Keratinocyte (primary cell): ENCODE measurements at regions not wholly inside any gene's neighbourhood (a gene's known extent, or its start where the extent isn't known, plus 50 kb on each side); places are given as distances from the start of the nearest gene placed in this dataset.

Experiments
- DNase-seq: peaks from one replicate; pipeline ENCODE4 v3.0.0-alpha.2; 2011; ENCODE audit warnings: low read depth, missing footprints, low spot score
- FAIRE-seq: peaks from 2 replicates; lab custom pipeline; 2011; peaks lifted over from hg19 to GRCh38; lab: Jason Lieb, UNC
- H2AFZ ChIP-seq: 2 replicates; pipeline ENCODE4 v1.6.0; 2012; ENCODE audit warnings: low read length, control low read depth, inconsistent platforms; ENCODE audit not compliant: control insufficient read depth
- H3K27ac ChIP-seq: 2 replicates; pipeline ENCODE4 v1.5.1; 2011; ENCODE audit warnings: low read length; ENCODE audit not compliant: control insufficient read depth, insufficient read depth
- H3K27me3 ChIP-seq: 3 replicates; pipeline ENCODE4 v1.6.0; 2011; ENCODE audit warnings: low read length; ENCODE audit not compliant: control insufficient read depth, insufficient read depth; ENCODE audit errors: extremely low read depth
- H3K36me3 ChIP-seq, 2 experiments: 2 replicates in 1 of 2; 3 replicates in 1 of 2; pipeline ENCODE4 v1.5.1; 2011; ENCODE audit warnings: low read length in 2 of 2, mild to moderate bottlenecking in 1 of 2; ENCODE audit not compliant: control insufficient read depth in 2 of 2, insufficient read depth in 2 of 2; ENCODE audit errors: extremely low read depth in 1 of 2
- H3K4me1 ChIP-seq: 3 replicates; pipeline ENCODE4 v1.5.1; 2011; ENCODE audit warnings: low read length; ENCODE audit not compliant: control insufficient read depth, insufficient read depth; ENCODE audit errors: extremely low read depth
- H3K4me2 ChIP-seq: 3 replicates; pipeline ENCODE4 v1.6.0; 2011; ENCODE audit warnings: low read depth, low read length; ENCODE audit not compliant: control insufficient read depth, insufficient read depth; ENCODE audit errors: extremely low read depth
- H3K4me3 ChIP-seq, 3 experiments: fragments of 200-600 bp in 1 of 3; sonication (generic) in 1 of 3; 2 replicates in 2 of 3; 3 replicates in 1 of 3; pipeline ENCODE4 v1.5.1; 2011 to 2016; ENCODE audit warnings: low read length in 3 of 3, mild to moderate bottlenecking in 3 of 3, control low read depth in 2 of 3, inconsistent platforms in 1 of 3, low read depth in 1 of 3, mixed read lengths in 1 of 3, mixed run types in 1 of 3, moderate library complexity in 1 of 3; ENCODE audit not compliant: control insufficient read depth in 2 of 3, insufficient read depth in 2 of 3; ENCODE audit errors: extremely low read depth in 1 of 3
- H3K79me2 ChIP-seq: 2 replicates; pipeline ENCODE4 v1.6.0; 2012; ENCODE audit warnings: low read length; ENCODE audit not compliant: control insufficient read depth, insufficient read depth
- H3K9ac ChIP-seq: 3 replicates; pipeline ENCODE4 v1.6.0; 2011; ENCODE audit warnings: low read length; ENCODE audit not compliant: control insufficient read depth, insufficient read depth; ENCODE audit errors: extremely low read depth
- H3K9me1 ChIP-seq: 3 replicates; pipeline ENCODE4 v1.6.0; 2011; ENCODE audit warnings: low read length; ENCODE audit not compliant: control insufficient read depth, insufficient read depth; ENCODE audit errors: extremely low read depth
- H3K9me3 ChIP-seq: 2 replicates; pipeline ENCODE4 v1.5.1; 2012; ENCODE audit warnings: low read depth, low read length; ENCODE audit not compliant: control insufficient read depth
- H4K20me1 ChIP-seq: 3 replicates; pipeline ENCODE4 v1.6.0; 2011; ENCODE audit warnings: low read length; ENCODE audit not compliant: control insufficient read depth, insufficient read depth; ENCODE audit errors: extremely low read depth
- EZH2 ChIP-seq: IDR thresholded peaks from one replicate; pipeline ENCODE4 v1.6.1; 2012; ENCODE audit warnings: inconsistent platforms, mild to moderate bottlenecking, low read length, moderate library complexity
- dilution Hi-C: fragments of 300-500 bp; cut with MboI; formaldehyde crosslinking; loops from one replicate; pipeline ENCODE4 v1.7.0; 2020; ENCODE audit warnings: low sequenced_read_pairs; ENCODE audit not compliant: extremely low pct_ligation_motif_present
- TF ChIP-seq, protein P1 (sequence below), 3 experiments: IDR thresholded peaks in 1 of 3; conservative IDR thresholded peaks in 1 of 3; optimal IDR thresholded peaks in 1 of 3; 2 replicates in 2 of 3; 3 replicates in 1 of 3; pipeline versions ENCODE3 to v1.5.1; 2011; ENCODE audit warnings: low read length in 3 of 3, mild to moderate bottlenecking in 3 of 3, moderate library complexity in 2 of 3, control low read depth in 1 of 3, inconsistent platforms in 1 of 3; ENCODE audit not compliant: insufficient read depth in 2 of 3; ENCODE audit errors: extremely low read depth in 1 of 3

DNA sequence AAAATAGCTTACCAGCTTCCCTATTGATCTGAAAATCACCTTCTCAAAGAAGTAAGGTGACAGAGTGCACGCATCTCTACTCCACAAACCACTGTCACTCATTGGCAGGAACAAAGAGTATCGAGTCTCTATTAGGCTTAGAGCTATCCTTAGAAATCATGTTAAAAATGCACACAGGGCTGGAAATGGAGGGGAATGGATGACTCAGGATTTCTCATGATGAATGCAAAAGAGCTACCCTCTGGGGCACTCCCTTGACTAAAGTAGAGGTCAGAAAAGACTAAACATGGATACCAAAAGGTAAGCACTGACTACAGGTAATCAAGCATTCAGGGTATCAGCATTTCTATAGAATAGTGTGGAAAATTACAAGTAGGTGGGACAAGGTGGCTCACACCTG, 96.1 kb upstream of the ANO4 start:
- Histone ChIP-seq H2AFZ (peak overlapping the region; percentile 15), H3K9me3 (no peaks in the 10 kb centered on the region), H3K4me1 (peaks cover 6% of the 10 kb centered on the region), H3K36me3 (no peaks in the 10 kb centered on the region), H3K27ac (no peak overlapping the region), H3K9ac (no peak overlapping the region), H3K27me3 (no peaks in the 10 kb centered on the region), H3K79me2 (no peaks in the 10 kb centered on the region), H3K4me2 (no peak overlapping the region), H3K4me3 (no peak overlapping the region), H3K9me1 (peaks cover 2% of the 10 kb centered on the region), H4K20me1 (no peaks in the 10 kb centered on the region)
- dilution Hi-C loops: no loop called here
- DNase-seq (no peak), FAIRE-seq (peak; percentile 49)
- TF ChIP-seq, protein P1, sequence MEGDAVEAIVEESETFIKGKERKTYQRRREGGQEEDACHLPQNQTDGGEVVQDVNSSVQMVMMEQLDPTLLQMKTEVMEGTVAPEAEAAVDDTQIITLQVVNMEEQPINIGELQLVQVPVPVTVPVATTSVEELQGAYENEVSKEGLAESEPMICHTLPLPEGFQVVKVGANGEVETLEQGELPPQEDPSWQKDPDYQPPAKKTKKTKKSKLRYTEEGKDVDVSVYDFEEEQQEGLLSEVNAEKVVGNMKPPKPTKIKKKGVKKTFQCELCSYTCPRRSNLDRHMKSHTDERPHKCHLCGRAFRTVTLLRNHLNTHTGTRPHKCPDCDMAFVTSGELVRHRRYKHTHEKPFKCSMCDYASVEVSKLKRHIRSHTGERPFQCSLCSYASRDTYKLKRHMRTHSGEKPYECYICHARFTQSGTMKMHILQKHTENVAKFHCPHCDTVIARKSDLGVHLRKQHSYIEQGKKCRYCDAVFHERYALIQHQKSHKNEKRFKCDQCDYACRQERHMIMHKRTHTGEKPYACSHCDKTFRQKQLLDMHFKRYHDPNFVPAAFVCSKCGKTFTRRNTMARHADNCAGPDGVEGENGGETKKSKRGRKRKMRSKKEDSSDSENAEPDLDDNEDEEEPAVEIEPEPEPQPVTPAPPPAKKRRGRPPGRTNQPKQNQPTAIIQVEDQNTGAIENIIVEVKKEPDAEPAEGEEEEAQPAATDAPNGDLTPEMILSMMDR (optimal IDR thresholded peaks at IDR 0.05 in 1 of 3, IDR thresholded peaks at IDR 0.05 in 1 of 3, conservative IDR thresholded peaks at IDR 0.05 in 1 of 3; ENCODE audit: extremely low read depth in 1 of 3, insufficient read depth in 2 of 3, low read length in 3 of 3): no peak
- no peak for TF ChIP-seq EZH2

DNA sequence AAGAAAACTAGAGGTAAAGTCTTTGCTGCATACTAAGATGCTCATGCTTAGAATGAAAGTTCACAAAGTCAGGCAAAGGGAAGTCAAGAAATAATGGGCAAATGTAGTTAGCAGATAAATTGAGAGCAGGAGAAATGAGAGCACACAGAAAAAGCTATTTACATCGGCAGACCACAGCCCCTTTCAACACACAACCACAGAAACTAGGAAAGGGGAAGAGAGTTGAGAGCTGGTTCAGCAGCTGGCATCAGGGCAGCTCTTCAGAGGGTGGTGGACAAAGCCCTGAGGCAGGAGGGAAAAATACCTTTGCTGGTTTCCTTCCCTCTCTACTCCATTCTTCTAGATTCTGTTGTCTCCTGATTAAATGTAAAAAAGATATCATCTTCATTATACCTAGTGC, 95.4 kb upstream of the ANO4 start:
- H3K9ac ChIP-seq: no peak overlapping the region
- no peaks in the 10 kb centered on the region for H4K20me1 ChIP-seq
- FAIRE-seq (no peak), DNase-seq (no peak)
- H3K4me1 ChIP-seq: peaks cover 6% of the 10 kb centered on the region
- no peaks in the 10 kb centered on the region for H3K36me3 ChIP-seq
- H3K4me3 ChIP-seq: no peak overlapping the region
- no peaks in the 10 kb centered on the region for H3K79me2 ChIP-seq
- no peak overlapping the region for H3K27ac ChIP-seq
- no peaks in the 10 kb centered on the region for H3K9me3 ChIP-seq
- dilution Hi-C loops: no loop called here
- H3K4me2 ChIP-seq: no peak overlapping the region
- no peak for TF ChIP-seq EZH2
- TF ChIP-seq, protein P1 (optimal IDR thresholded peaks at IDR 0.05 in 1 of 3, IDR thresholded peaks at IDR 0.05 in 1 of 3, conservative IDR thresholded peaks at IDR 0.05 in 1 of 3; ENCODE audit: extremely low read depth in 1 of 3, insufficient read depth in 2 of 3, low read length in 3 of 3): no peak
- peaks cover 2% of the 10 kb centered on the region for H3K9me1 ChIP-seq
- H3K27me3 ChIP-seq: no peaks in the 10 kb centered on the region
- H2AFZ ChIP-seq: peak overlapping the region; percentile 36
